Liver (tissue), 8 donors: ENCODE measurements at regions not wholly inside any gene's neighbourhood (a gene's known extent, or its start where the extent isn't known, plus 50 kb on each side); places are given as distances from the start of the nearest gene placed in this dataset.

Experiments used
- DNase-seq: peaks from one replicate; pipeline ENCODE4 v3.0.0-alpha.2; 2017; ENCODE audit warnings: low spot score
- H3K27ac ChIP-seq, 2 donors: one replicate each; pipeline ENCODE4 v1.7.0; 2013; ENCODE audit warnings: inconsistent platforms in 2 of 2, low read length in 2 of 2, control low read depth in 1 of 2, low read depth in 1 of 2, mild to moderate bottlenecking in 1 of 2
- H3K27me3 ChIP-seq, 4 donors: one replicate each; pipeline versions ENCODE4 v1.6.1 to v1.7.0; 2013; ENCODE audit warnings: low read length in 3 of 4, inconsistent platforms in 1 of 4, mild to moderate bottlenecking in 1 of 4, moderate library complexity in 1 of 4; ENCODE audit not compliant: control insufficient read depth in 4 of 4, insufficient read depth in 4 of 4
- H3K36me3 ChIP-seq, 4 donors: one replicate each; pipeline versions ENCODE4 v1.6.1 to v1.7.0; 2013; ENCODE audit warnings: low read length in 3 of 4, mild to moderate bottlenecking in 3 of 4, low read depth in 1 of 4, moderate library complexity in 1 of 4; ENCODE audit not compliant: control insufficient read depth in 4 of 4, insufficient read depth in 3 of 4
- H3K4me1 ChIP-seq, 4 donors: one replicate each; pipeline versions ENCODE4 v1.6.1 to v1.7.0; 2013; ENCODE audit warnings: low read length in 3 of 4, mild to moderate bottlenecking in 3 of 4, moderate library complexity in 1 of 4; ENCODE audit not compliant: control insufficient read depth in 4 of 4, insufficient read depth in 4 of 4
- H3K4me3 ChIP-seq, 3 donors: one replicate each; pipeline versions ENCODE4 v1.6.1 to v1.7.0; 2013; ENCODE audit warnings: low read length in 3 of 3, control low read depth in 1 of 3, low read depth in 1 of 3, mild to moderate bottlenecking in 1 of 3
- H3K9ac ChIP-seq, 2 donors: one replicate each; pipeline ENCODE4 v1.7.0; 2013; ENCODE audit warnings: low read length in 2 of 2, mild to moderate bottlenecking in 2 of 2, moderate library complexity in 2 of 2, control low read depth in 1 of 2, low read depth in 1 of 2
- H3K9me3 ChIP-seq, 4 donors: one replicate each; pipeline versions ENCODE4 v1.6.1 to v1.7.0; 2013; ENCODE audit warnings: low read length in 3 of 4; ENCODE audit not compliant: control insufficient read depth in 4 of 4
- EGR1 ChIP-seq, 2 donors: IDR thresholded peaks; 2 replicates each; pipeline ENCODE4 v1.6.1; 2016 to 2018; ENCODE audit warnings: antibody characterized with exemption in 2 of 2, low read depth in 2 of 2
- FOXA1 ChIP-seq: IDR thresholded peaks from 2 replicates; pipeline ENCODE4 v1.6.1; 2016; ENCODE audit warnings: antibody characterized with exemption
- FOXA2 ChIP-seq: IDR thresholded peaks from 2 replicates; pipeline ENCODE4 v1.6.1; 2016; ENCODE audit warnings: antibody characterized with exemption
- GABPA ChIP-seq, 2 donors: IDR thresholded peaks in 1 of 2; conservative IDR thresholded peaks in 1 of 2; 2 replicates each; pipeline ENCODE4 v1.6.1; 2016; ENCODE audit warnings: antibody characterized with exemption in 2 of 2, mild to moderate bottlenecking in 1 of 2, moderate library complexity in 1 of 2
- HNF4A ChIP-seq, 2 donors: conservative IDR thresholded peaks; 2 replicates each; pipeline ENCODE4 v1.6.1; 2016; ENCODE audit warnings: antibody characterized with exemption in 2 of 2, mild to moderate bottlenecking in 2 of 2
- HNF4G ChIP-seq: IDR thresholded peaks from 2 replicates; pipeline ENCODE4 v1.6.1; 2016; ENCODE audit warnings: antibody characterized with exemption
- JUND ChIP-seq, 2 donors: IDR thresholded peaks; 2 replicates each; pipeline ENCODE4 v1.6.1; 2016; ENCODE audit warnings: antibody characterized with exemption in 2 of 2
- NR2F2 ChIP-seq: IDR thresholded peaks from 2 replicates; pipeline ENCODE4 v1.6.1; 2016; ENCODE audit warnings: antibody characterized with exemption
- RAD21 ChIP-seq, 2 donors: IDR thresholded peaks; 2 replicates each; pipeline ENCODE4 v1.6.1; 2016; ENCODE audit warnings: antibody characterized with exemption in 2 of 2, mild to moderate bottlenecking in 2 of 2
- RXRA ChIP-seq, 2 donors: IDR thresholded peaks; 2 replicates each; pipeline ENCODE4 v1.6.1; 2017 to 2018; ENCODE audit warnings: antibody characterized with exemption in 2 of 2, mild to moderate bottlenecking in 1 of 2
- SP1 ChIP-seq: IDR thresholded peaks from 2 replicates; pipeline ENCODE4 v1.6.1; 2018; ENCODE audit warnings: antibody characterized with exemption, mild to moderate bottlenecking
- TAF1 ChIP-seq: conservative IDR thresholded peaks from 2 replicates; pipeline ENCODE4 v1.6.1; 2016; ENCODE audit warnings: antibody characterized with exemption, mild to moderate bottlenecking
- YY1 ChIP-seq: IDR thresholded peaks from 2 replicates; pipeline ENCODE4 v1.6.1; 2016; ENCODE audit warnings: antibody characterized with exemption, mild to moderate bottlenecking
- WGBS: extraction: QIAGEN DNeasy Blood & Tissue Kit; methylation state at CpG from one replicate; pipeline ENCODE4 v1.1.7; 2013; 5-methylcytosine and 5-hydroxymethylcytosine counted together
- TF ChIP-seq, protein P1 (sequence below): IDR thresholded peaks from 2 replicates; pipeline ENCODE4 v1.6.1; 2016; ENCODE audit warnings: antibody characterized with exemption, mild to moderate bottlenecking
- TF ChIP-seq, protein P2 (sequence below): IDR thresholded peaks from 2 replicates; pipeline ENCODE4 v1.6.1; 2016; ENCODE audit warnings: antibody characterized with exemption
- TF ChIP-seq, protein P3 (sequence below): IDR thresholded peaks from 2 replicates; pipeline ENCODE4 v1.6.1; 2016; ENCODE audit warnings: antibody characterized with exemption
- TF ChIP-seq, protein P4 (sequence below): IDR thresholded peaks from 2 replicates; pipeline ENCODE4 v1.6.1; 2016; ENCODE audit warnings: antibody characterized with exemption
- TF ChIP-seq, protein P5 (sequence below): fragments of 150-350 bp; IDR thresholded peaks from 2 replicates; pipeline ENCODE4 v1.5.1; 2017; ENCODE audit warnings: improper control_type of control experiment, low read depth, low read length; ENCODE audit not compliant: missing input control
- donor health status: healthy.
- donor health status: healthy.
- donor health status: healthy.
- donor health status: healthy.
- donor health status: healthy.

DNA sequence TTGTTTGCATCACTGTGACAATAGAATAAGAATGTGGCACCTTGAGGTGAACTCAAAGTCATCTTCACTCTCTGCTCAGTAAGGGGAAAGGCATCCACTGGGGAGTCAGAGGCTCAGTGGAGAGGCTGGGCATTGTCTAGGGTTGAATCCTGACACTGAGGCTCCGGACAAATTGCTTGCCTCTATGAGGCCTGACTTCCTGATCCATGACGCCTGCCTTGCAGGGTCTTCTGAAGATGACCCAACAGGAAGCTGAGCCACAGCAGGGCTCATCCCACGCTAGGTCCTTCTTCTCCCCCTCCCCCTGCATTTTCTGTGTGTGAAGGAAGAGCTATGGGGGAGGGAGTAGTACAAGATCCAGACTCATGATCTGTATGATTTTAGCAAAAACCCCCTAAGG, 265.1 kb downstream of the SH3BP4 start:
- Histone ChIP-seq H3K4me3 (no peak overlapping the region), H3K9me3 (no peaks in the 10 kb centered on the region)
- 75% methylated on average over 3 of the region's 3 CpGs for WGBS

DNA sequence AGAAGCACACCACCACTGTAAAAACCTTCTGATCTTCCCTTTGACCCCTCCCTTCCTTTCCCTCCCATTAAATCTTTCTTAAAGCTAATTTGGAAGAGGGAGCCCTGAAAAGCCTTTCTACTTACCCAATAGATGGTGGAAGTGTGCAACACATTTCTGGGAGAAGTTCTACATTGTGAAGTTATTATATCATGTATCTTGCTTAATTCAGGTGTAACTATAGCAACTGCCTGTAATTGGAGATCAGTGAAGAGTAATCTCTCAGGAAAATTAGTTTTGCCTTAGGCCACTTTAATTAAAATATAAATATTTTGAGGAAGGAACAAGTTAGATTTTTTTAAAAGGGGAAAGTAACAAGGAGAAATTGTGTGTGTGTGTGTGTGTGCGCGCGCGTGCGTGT, 266.0 kb downstream of the SH3BP4 start:
- Histone ChIP-seq H3K36me3 (no peaks in the 10 kb centered on the region), H3K9ac (no peak overlapping the region), H3K9me3 (no peaks in the 10 kb centered on the region), H3K27me3 (no peaks in the 10 kb centered on the region), H3K27ac (no peak overlapping the region), H3K4me3 (no peak overlapping the region), H3K4me1 (no peaks in the 10 kb centered on the region)
- TF ChIP-seq YY1 (no peak), RAD21 (IDR thresholded peaks at IDR 0.05) (no peak), RXRA (IDR thresholded peaks at IDR 0.05) (no peak)
- 79% methylated on average over 5 of the region's 5 CpGs for WGBS
- no peak for DNase-seq

More for the DNA sequence above, 265.1 kb downstream of the SH3BP4 start:
- H3K36me3 ChIP-seq, result no peaks in the 10 kb centered on the region
- no peak for TF ChIP-seq YY1
- TF ChIP-seq HNF4G, result no peak
- TF ChIP-seq, protein P1, sequence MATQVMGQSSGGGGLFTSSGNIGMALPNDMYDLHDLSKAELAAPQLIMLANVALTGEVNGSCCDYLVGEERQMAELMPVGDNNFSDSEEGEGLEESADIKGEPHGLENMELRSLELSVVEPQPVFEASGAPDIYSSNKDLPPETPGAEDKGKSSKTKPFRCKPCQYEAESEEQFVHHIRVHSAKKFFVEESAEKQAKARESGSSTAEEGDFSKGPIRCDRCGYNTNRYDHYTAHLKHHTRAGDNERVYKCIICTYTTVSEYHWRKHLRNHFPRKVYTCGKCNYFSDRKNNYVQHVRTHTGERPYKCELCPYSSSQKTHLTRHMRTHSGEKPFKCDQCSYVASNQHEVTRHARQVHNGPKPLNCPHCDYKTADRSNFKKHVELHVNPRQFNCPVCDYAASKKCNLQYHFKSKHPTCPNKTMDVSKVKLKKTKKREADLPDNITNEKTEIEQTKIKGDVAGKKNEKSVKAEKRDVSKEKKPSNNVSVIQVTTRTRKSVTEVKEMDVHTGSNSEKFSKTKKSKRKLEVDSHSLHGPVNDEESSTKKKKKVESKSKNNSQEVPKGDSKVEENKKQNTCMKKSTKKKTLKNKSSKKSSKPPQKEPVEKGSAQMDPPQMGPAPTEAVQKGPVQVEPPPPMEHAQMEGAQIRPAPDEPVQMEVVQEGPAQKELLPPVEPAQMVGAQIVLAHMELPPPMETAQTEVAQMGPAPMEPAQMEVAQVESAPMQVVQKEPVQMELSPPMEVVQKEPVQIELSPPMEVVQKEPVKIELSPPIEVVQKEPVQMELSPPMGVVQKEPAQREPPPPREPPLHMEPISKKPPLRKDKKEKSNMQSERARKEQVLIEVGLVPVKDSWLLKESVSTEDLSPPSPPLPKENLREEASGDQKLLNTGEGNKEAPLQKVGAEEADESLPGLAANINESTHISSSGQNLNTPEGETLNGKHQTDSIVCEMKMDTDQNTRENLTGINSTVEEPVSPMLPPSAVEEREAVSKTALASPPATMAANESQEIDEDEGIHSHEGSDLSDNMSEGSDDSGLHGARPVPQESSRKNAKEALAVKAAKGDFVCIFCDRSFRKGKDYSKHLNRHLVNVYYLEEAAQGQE, result no peak
- TF ChIP-seq, protein P2, sequence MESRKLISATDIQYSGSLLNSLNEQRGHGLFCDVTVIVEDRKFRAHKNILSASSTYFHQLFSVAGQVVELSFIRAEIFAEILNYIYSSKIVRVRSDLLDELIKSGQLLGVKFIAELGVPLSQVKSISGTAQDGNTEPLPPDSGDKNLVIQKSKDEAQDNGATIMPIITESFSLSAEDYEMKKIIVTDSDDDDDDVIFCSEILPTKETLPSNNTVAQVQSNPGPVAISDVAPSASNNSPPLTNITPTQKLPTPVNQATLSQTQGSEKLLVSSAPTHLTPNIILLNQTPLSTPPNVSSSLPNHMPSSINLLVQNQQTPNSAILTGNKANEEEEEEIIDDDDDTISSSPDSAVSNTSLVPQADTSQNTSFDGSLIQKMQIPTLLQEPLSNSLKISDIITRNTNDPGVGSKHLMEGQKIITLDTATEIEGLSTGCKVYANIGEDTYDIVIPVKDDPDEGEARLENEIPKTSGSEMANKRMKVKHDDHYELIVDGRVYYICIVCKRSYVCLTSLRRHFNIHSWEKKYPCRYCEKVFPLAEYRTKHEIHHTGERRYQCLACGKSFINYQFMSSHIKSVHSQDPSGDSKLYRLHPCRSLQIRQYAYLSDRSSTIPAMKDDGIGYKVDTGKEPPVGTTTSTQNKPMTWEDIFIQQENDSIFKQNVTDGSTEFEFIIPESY, result no peak
- TF ChIP-seq JUND (IDR thresholded peaks at IDR 0.05), result no peak
- TF ChIP-seq FOXA2, result no peak
- no peak for TF ChIP-seq TAF1
- TF ChIP-seq, protein P3, sequence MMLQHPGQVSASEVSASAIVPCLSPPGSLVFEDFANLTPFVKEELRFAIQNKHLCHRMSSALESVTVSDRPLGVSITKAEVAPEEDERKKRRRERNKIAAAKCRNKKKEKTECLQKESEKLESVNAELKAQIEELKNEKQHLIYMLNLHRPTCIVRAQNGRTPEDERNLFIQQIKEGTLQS, result no peak
- no peak for TF ChIP-seq EGR1 (IDR thresholded peaks at IDR 0.05; ENCODE audit: low read depth in 2 of 2)
- TF ChIP-seq FOXA1, result no peak
- TF ChIP-seq GABPA (IDR thresholded peaks at IDR 0.05 in 1 of 2, conservative IDR thresholded peaks at IDR 0.05 in 1 of 2), result no peak
- no peak for TF ChIP-seq NR2F2
- TF ChIP-seq, protein P4, sequence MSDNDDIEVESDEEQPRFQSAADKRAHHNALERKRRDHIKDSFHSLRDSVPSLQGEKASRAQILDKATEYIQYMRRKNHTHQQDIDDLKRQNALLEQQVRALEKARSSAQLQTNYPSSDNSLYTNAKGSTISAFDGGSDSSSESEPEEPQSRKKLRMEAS, result no peak
- TF ChIP-seq SP1, result no peak
- TF ChIP-seq RXRA (IDR thresholded peaks at IDR 0.05), result no peak
- TF ChIP-seq, protein P5, sequence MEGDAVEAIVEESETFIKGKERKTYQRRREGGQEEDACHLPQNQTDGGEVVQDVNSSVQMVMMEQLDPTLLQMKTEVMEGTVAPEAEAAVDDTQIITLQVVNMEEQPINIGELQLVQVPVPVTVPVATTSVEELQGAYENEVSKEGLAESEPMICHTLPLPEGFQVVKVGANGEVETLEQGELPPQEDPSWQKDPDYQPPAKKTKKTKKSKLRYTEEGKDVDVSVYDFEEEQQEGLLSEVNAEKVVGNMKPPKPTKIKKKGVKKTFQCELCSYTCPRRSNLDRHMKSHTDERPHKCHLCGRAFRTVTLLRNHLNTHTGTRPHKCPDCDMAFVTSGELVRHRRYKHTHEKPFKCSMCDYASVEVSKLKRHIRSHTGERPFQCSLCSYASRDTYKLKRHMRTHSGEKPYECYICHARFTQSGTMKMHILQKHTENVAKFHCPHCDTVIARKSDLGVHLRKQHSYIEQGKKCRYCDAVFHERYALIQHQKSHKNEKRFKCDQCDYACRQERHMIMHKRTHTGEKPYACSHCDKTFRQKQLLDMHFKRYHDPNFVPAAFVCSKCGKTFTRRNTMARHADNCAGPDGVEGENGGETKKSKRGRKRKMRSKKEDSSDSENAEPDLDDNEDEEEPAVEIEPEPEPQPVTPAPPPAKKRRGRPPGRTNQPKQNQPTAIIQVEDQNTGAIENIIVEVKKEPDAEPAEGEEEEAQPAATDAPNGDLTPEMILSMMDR, result no peak
- TF ChIP-seq RAD21 (IDR thresholded peaks at IDR 0.05), result no peak
- TF ChIP-seq HNF4A (conservative IDR thresholded peaks at IDR 0.05), result no peak
- no peak overlapping the region for H3K27ac ChIP-seq
- no peak for DNase-seq
- H3K9ac ChIP-seq, result no peak overlapping the region
- no peaks in the 10 kb centered on the region for H3K4me1 ChIP-seq
- no peaks in the 10 kb centered on the region for H3K27me3 ChIP-seq
